H1 (cell line): ENCODE measurements at regions not wholly inside any gene's neighbourhood (a gene's known extent, or its start where the extent isn't known, plus 50 kb on each side); places are given as distances from the start of the nearest gene placed in this dataset.

Source experiments
- CTCF ChIA-PET: fragments of 300-600 bp; sonication (Branson Sonifier 250); formaldehyde crosslinking; loops from one replicate; lab custom pipeline; 2021; ENCODE audit not compliant: partially characterized antibody; lab: Charles Lee
- POLR2A ChIA-PET: fragments of 300-600 bp; sonication (Branson Sonifier 250); formaldehyde crosslinking; loops from one replicate; lab custom pipeline; 2021; ENCODE audit warnings: inconsistent platforms; ENCODE audit not compliant: partially characterized antibody; lab: Charles Lee
- DNase-seq, 2 experiments: peaks; one replicate each; pipeline versions ENCODE4 v3.0.0 to v3.0.0-alpha.2; 2010 to 2022; ENCODE audit warnings: low spot score in 2 of 2, low read depth in 1 of 2, mixed read lengths in 1 of 2
- FAIRE-seq: peaks from 2 replicates; lab custom pipeline; 2011; peaks lifted over from hg19 to GRCh38; lab: Jason Lieb, UNC
- H2AFZ ChIP-seq: 2 replicates; pipeline ENCODE4 v1.8.1; 2012; ENCODE audit warnings: low read length, inconsistent platforms
- H2AK5ac ChIP-seq: 2 replicates; pipeline ENCODE4 v1.6.1; 2013; ENCODE audit warnings: low read depth, low read length
- H2BK120ac ChIP-seq: replicated peaks from 2 replicates; pipeline ENCODE3; 2013; ENCODE audit warnings: low read depth, low read length, inconsistent platforms
- H2BK12ac ChIP-seq: 2 replicates; pipeline ENCODE4 v1.6.1; 2013; ENCODE audit warnings: low read depth, low read length
- H2BK15ac ChIP-seq: 2 replicates; pipeline ENCODE4 v1.6.1; 2013; ENCODE audit warnings: low read length
- H2BK20ac ChIP-seq: 2 replicates; pipeline ENCODE4 v1.6.1; 2013; ENCODE audit warnings: low read length
- H2BK5ac ChIP-seq: 2 replicates; pipeline ENCODE4 v1.6.1; 2013; ENCODE audit warnings: low read depth, low read length
- H3K14ac ChIP-seq: 2 replicates; pipeline ENCODE4 v1.6.1; 2013; ENCODE audit warnings: inconsistent platforms; ENCODE audit not compliant: insufficient read length
- H3K18ac ChIP-seq: 2 replicates; pipeline ENCODE4 v1.6.1; 2013; ENCODE audit warnings: low read length; ENCODE audit errors: extremely low read depth
- H3K23ac ChIP-seq: 2 replicates; pipeline ENCODE4 v1.6.1; 2013; ENCODE audit warnings: inconsistent platforms; ENCODE audit not compliant: insufficient read length
- H3K23me2 ChIP-seq: 2 replicates; pipeline ENCODE4 v1.6.1; 2013; ENCODE audit warnings: low read depth, low read length
- H3K27ac ChIP-seq: 2 replicates; pipeline ENCODE4 v1.6.1; 2011; ENCODE audit warnings: low read depth, low read length, inconsistent platforms
- H3K27me3 ChIP-seq, 4 experiments: replicated peaks in 1 of 4; 1 replicate in 1 of 4; 2 replicates in 3 of 4; pipeline versions ENCODE4 v1.6.1 to v1.8.1; 2011 to 2013; ENCODE audit warnings: low read length in 3 of 4, mild to moderate bottlenecking in 3 of 4, inconsistent platforms in 2 of 4, mixed read lengths in 2 of 4, moderate library complexity in 1 of 4; ENCODE audit not compliant: control insufficient read depth in 3 of 4, insufficient read depth in 3 of 4; ENCODE audit errors: extremely low read depth in 1 of 4
- H3K36me3 ChIP-seq, 4 experiments: 2 replicates each; pipeline versions ENCODE4 v1.6.1 to v1.8.1; 2011 to 2013; ENCODE audit warnings: mild to moderate bottlenecking in 4 of 4, low read length in 3 of 4, moderate library complexity in 2 of 4, control low read depth in 1 of 4, inconsistent platforms in 1 of 4; ENCODE audit not compliant: insufficient read depth in 4 of 4, control insufficient read depth in 2 of 4
- H3K4ac ChIP-seq: replicated peaks from 2 replicates; pipeline ENCODE3; 2013; ENCODE audit warnings: low read length, low read depth, mixed read lengths, inconsistent platforms; ENCODE audit not compliant: insufficient read length
- H3K4me1 ChIP-seq, 4 experiments: replicated peaks in 1 of 4; 1 replicate in 1 of 4; 2 replicates in 3 of 4; pipeline versions ENCODE4 v1.6.1 to v1.8.1; 2011 to 2013; ENCODE audit warnings: low read length in 3 of 4, inconsistent platforms in 2 of 4, mixed read lengths in 1 of 4; ENCODE audit not compliant: insufficient read depth in 4 of 4, control insufficient read depth in 3 of 4
- H3K4me2 ChIP-seq, 2 experiments: 2 replicates each; pipeline versions ENCODE4 v1.6.1 to v1.8.1; 2011 to 2013; ENCODE audit warnings: low read depth in 2 of 2, low read length in 2 of 2, control low read depth in 1 of 2, inconsistent platforms in 1 of 2, mild to moderate bottlenecking in 1 of 2; ENCODE audit not compliant: insufficient read depth in 1 of 2
- H3K4me3 ChIP-seq, 4 experiments: fragments of 200-600, 300-600 bp in 1 of 4; sonication (generic), shearing (Covaris generic), sonication (Bioruptor Twin) in 1 of 4; 2 replicates each; pipeline versions ENCODE4 v1.5.1 to v1.8.1; 2011 to 2016; ENCODE audit warnings: low read length in 4 of 4, low read depth in 3 of 4, control low read depth in 2 of 4, inconsistent platforms in 2 of 4, mild to moderate bottlenecking in 2 of 4, mixed read lengths in 1 of 4, moderate library complexity in 1 of 4; ENCODE audit not compliant: insufficient read depth in 2 of 4; ENCODE audit errors: extremely low read depth in 1 of 4
- H3K56ac ChIP-seq: replicated peaks from 2 replicates; pipeline ENCODE3; 2013; ENCODE audit warnings: low read depth, mild to moderate bottlenecking, mixed read lengths, low read length, inconsistent platforms; ENCODE audit not compliant: insufficient read length
- H3K79me1 ChIP-seq: 2 replicates; pipeline ENCODE4 v1.6.1; 2013; ENCODE audit warnings: low read depth, low read length, control low read depth
- H3K79me2 ChIP-seq, 2 experiments: 2 replicates each; pipeline versions ENCODE4 v1.6.1 to v1.8.1; 2012 to 2013; ENCODE audit warnings: low read length in 2 of 2, mild to moderate bottlenecking in 2 of 2, inconsistent platforms in 1 of 2; ENCODE audit not compliant: insufficient read depth in 2 of 2, control insufficient read depth in 1 of 2
- H3K9ac ChIP-seq, 4 experiments: replicated peaks in 1 of 4; 1 replicate in 1 of 4; 2 replicates in 3 of 4; pipeline versions ENCODE4 v1.6.1 to v1.8.1; 2011 to 2013; ENCODE audit warnings: low read depth in 3 of 4, low read length in 3 of 4, control low read depth in 2 of 4, mild to moderate bottlenecking in 2 of 4, moderate library complexity in 2 of 4, inconsistent platforms in 1 of 4; ENCODE audit errors: extremely low read depth in 1 of 4
- H3K9me3 ChIP-seq, 2 experiments: 2 replicates each; pipeline versions ENCODE4 v1.6.1 to v1.8.1; 2012 to 2013; ENCODE audit warnings: mild to moderate bottlenecking in 2 of 2, moderate library complexity in 2 of 2, control low read depth in 1 of 2, inconsistent platforms in 1 of 2, low read depth in 1 of 2, low read length in 1 of 2, mixed read lengths in 1 of 2; ENCODE audit not compliant: insufficient read depth in 2 of 2
- H4K20me1 ChIP-seq, 2 experiments: replicated peaks in 1 of 2; 2 replicates each; pipeline versions ENCODE3 to v1.8.1; 2011 to 2013; ENCODE audit warnings: inconsistent platforms in 2 of 2, low read length in 2 of 2, mild to moderate bottlenecking in 1 of 2; ENCODE audit not compliant: insufficient read depth in 2 of 2, control insufficient read depth in 1 of 2
- H4K5ac ChIP-seq: 2 replicates; pipeline ENCODE4 v1.6.1; 2013; ENCODE audit warnings: low read length, low read depth, mixed read lengths, inconsistent platforms; ENCODE audit not compliant: insufficient read length
- H4K8ac ChIP-seq: 2 replicates; pipeline ENCODE4 v1.8.0; 2013; ENCODE audit warnings: mild to moderate bottlenecking, moderate library complexity, low read length, inconsistent platforms; ENCODE audit not compliant: insufficient read depth; ENCODE audit errors: extremely low read depth
- H4K91ac ChIP-seq: replicated peaks from 2 replicates; pipeline ENCODE3; 2013; ENCODE audit warnings: low read length, mixed read lengths, inconsistent platforms; ENCODE audit not compliant: insufficient read length
- BACH1 ChIP-seq: IDR thresholded peaks from 2 replicates; pipeline ENCODE4 v1.6.1; 2012; ENCODE audit warnings: low read length, improper control_type of control experiment
- CHD2 ChIP-seq: IDR thresholded peaks from 2 replicates; pipeline ENCODE4 v1.6.1; 2012; ENCODE audit warnings: low read length, improper control_type of control experiment
- EP300 ChIP-seq, 2 experiments: IDR thresholded peaks; 1 replicate in 1 of 2; 2 replicates in 1 of 2; pipeline ENCODE4 v1.6.1; 2011 to 2012; ENCODE audit warnings: low read depth in 2 of 2, low read length in 2 of 2, mild to moderate bottlenecking in 2 of 2, borderline replicate concordance in 1 of 2, inconsistent platforms in 1 of 2, moderate library complexity in 1 of 2
- FOSL1 ChIP-seq: IDR thresholded peaks from 2 replicates; pipeline ENCODE4 v1.6.1; 2011; ENCODE audit warnings: mild to moderate bottlenecking, low read depth, low read length, moderate library complexity; ENCODE audit not compliant: insufficient read depth
- HDAC6 ChIP-seq: IDR thresholded peaks from one replicate; pipeline ENCODE4 v1.7.1; 2012; ENCODE audit warnings: low read depth, mild to moderate bottlenecking, inconsistent platforms, low read length, moderate library complexity
- PHF8 ChIP-seq: fragments of 200-600 bp; sonication (generic); conservative IDR thresholded peaks from 2 replicates; pipeline ENCODE4 v1.7.1; 2012; ENCODE audit warnings: low read depth, mild to moderate bottlenecking, inconsistent platforms, low read length, moderate library complexity
- POLR2A ChIP-seq, 2 experiments: IDR thresholded peaks; 1 replicate in 1 of 2; 2 replicates in 1 of 2; pipeline ENCODE4 v1.6.1; 2011; ENCODE audit warnings: low read depth in 2 of 2, low read length in 2 of 2, mild to moderate bottlenecking in 2 of 2; ENCODE audit errors: control extremely low read depth in 1 of 2
- POLR2AphosphoS5 ChIP-seq: IDR thresholded peaks from 2 replicates; pipeline ENCODE4 v1.6.1; 2011; ENCODE audit warnings: low read depth, low read length
- POU5F1 ChIP-seq: IDR thresholded peaks from 2 replicates; pipeline ENCODE4 v1.6.1; 2011; ENCODE audit warnings: low read depth, mild to moderate bottlenecking, low read length, moderate library complexity
- SIX5 ChIP-seq: IDR thresholded peaks from 2 replicates; pipeline ENCODE4 v1.6.1; 2011; ENCODE audit warnings: mild to moderate bottlenecking, low read depth, low read length
- SP2 ChIP-seq: IDR thresholded peaks from 2 replicates; pipeline ENCODE4 v1.6.1; 2012; ENCODE audit warnings: mild to moderate bottlenecking, low read length, inconsistent platforms
- TAF1 ChIP-seq: IDR thresholded peaks from 2 replicates; pipeline ENCODE4 v1.6.1; 2011; ENCODE audit warnings: mild to moderate bottlenecking, low read depth, low read length
- YY1 ChIP-seq: IDR thresholded peaks from 2 replicates; pipeline ENCODE4 v1.6.1; 2011; ENCODE audit warnings: low read depth, mild to moderate bottlenecking, low read length
- WGBS, 2 experiments: shearing (Covaris generic) in 1 of 2; methylation state at CpG; one replicate each; pipeline versions ENCODE4 v1.1.6 to v1.1.7; 2013 to 2015; ENCODE audit warnings: low lambda C conversion rate in 2 of 2, mixed read lengths in 2 of 2, inconsistent platforms in 1 of 2, low coverage in 1 of 2, missing lambda C conversion rate in 1 of 2; ENCODE audit not compliant: insufficient replicate concordance in 2 of 2, insufficient coverage in 1 of 2, insufficient read length in 1 of 2; ENCODE audit errors: extremely low coverage in 1 of 2, missing lambda C conversion rate in 1 of 2; 5-methylcytosine and 5-hydroxymethylcytosine counted together

DNA sequence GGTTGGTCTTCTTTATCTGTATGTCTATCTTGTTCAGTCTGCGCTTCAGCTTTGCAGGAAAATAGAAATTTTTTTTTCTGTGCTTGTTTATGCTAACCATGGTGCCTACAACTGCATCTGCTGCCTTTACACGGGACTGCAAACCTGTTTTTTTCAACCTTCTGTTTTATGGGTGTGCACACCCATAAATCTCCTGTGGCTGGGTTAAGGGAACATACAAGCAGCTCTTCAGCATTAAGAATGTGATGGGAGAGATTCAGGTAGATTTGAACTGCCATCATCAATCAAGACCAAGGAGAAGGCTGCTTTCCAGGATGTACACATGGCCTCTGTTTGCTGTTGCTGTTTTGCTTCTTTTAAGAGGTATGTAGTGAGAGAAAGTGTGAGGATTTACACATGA, 502.9 kb downstream of the ANKRD50 start:
- no peaks in the 10 kb centered on the region for H3K9me3 ChIP-seq
- H3K56ac ChIP-seq = no peak overlapping the region
- POLR2A ChIA-PET = no interaction called here

More for the DNA sequence above, 502.9 kb downstream of the ANKRD50 start:
- H3K23me2 ChIP-seq = no peaks in the 10 kb centered on the region
- H3K79me2 ChIP-seq = no peaks in the 10 kb centered on the region
- CTCF ChIA-PET = no interaction called here
- no peaks in the 10 kb centered on the region for H4K20me1 ChIP-seq
- no peak overlapping the region for H3K14ac ChIP-seq
- no peak overlapping the region for H3K4me2 ChIP-seq
- H2BK15ac ChIP-seq = no peak overlapping the region
- H3K27me3 ChIP-seq = no peaks in the 10 kb centered on the region
- H3K23ac ChIP-seq = no peak overlapping the region
- no peaks in the 10 kb centered on the region for H3K4me1 ChIP-seq
- no peak overlapping the region for H2BK20ac ChIP-seq
- H2AFZ ChIP-seq = peak overlapping the region; percentile 18; the same call in 1 of the 2 replicates
- H3K27ac ChIP-seq = no peak overlapping the region
- no peak overlapping the region for H3K9ac ChIP-seq
- H3K4me3 ChIP-seq = no peak overlapping the region
- no peak overlapping the region for H4K5ac ChIP-seq
- H3K18ac ChIP-seq = no peak overlapping the region
- no peaks in the 10 kb centered on the region for H3K36me3 ChIP-seq
- no peak for DNase-seq
- no peak overlapping the region for H4K91ac ChIP-seq
- no peak overlapping the region for H4K8ac ChIP-seq
- no peaks in the 10 kb centered on the region for H3K79me1 ChIP-seq
- H2BK120ac ChIP-seq = no peak overlapping the region
- WGBS, 2 experiments = 98% methylated on average over 2 of the region's 2 CpGs; no CpG with 5 or more reads in 1 of the 2 experiments
- H2AK5ac ChIP-seq = no peak overlapping the region
- peak overlapping the region; percentile 29 for H3K4ac ChIP-seq
- no peak overlapping the region for H2BK5ac ChIP-seq
- no peak for TF ChIP-seq POLR2AphosphoS5
- no peak for TF ChIP-seq SIX5
- no peak for TF ChIP-seq CHD2
- no peak for TF ChIP-seq TAF1
- TF ChIP-seq PHF8 = no peak
- no peak for TF ChIP-seq POLR2A (IDR thresholded peaks at IDR 0.05; ENCODE audit: control extremely low read depth in 1 of 2, low read depth in 2 of 2, low read length in 2 of 2)
- no peak for TF ChIP-seq FOSL1
- no peak for TF ChIP-seq HDAC6
- TF ChIP-seq POU5F1 = no peak
- TF ChIP-seq YY1 = no peak
- TF ChIP-seq BACH1 = no peak
- no peak for TF ChIP-seq EP300 (IDR thresholded peaks at IDR 0.05; ENCODE audit: borderline replicate concordance in 1 of 2, low read depth in 2 of 2, low read length in 2 of 2)
- TF ChIP-seq SP2 = no peak
- TF ChIP-seq, all 59 proteins: peak for 0
- H2BK12ac ChIP-seq = no peak overlapping the region
- no peak for FAIRE-seq
